ENCODE measurements at regions not wholly inside any gene's neighbourhood (a gene's known extent, or its start where the extent isn't known, plus 50 kb on each side); places are given as distances from the start of the nearest gene placed in this dataset.

GRCh38 chr3:107250221-107250620, 127.0 kb upstream of the CCDC54 start:
- Histone ChIP-seq H3K9me3 (ENCODE audit: control insufficient read depth in 2 of 2, insufficient read depth in 1 of 2, low read length in 1 of 2) (no peaks in the 10 kb centered on the region), H3K36me3 (ENCODE audit: control insufficient read depth in 2 of 2, insufficient read depth in 2 of 2, low read length in 1 of 2) (no peaks in the 10 kb centered on the region), H3K27ac (ENCODE audit: low read depth in 1 of 2, low read length in 1 of 2) (no peak overlapping the region), H3K4me3 (ENCODE audit: low read length in 2 of 2) (no peak overlapping the region), H3K27me3 (ENCODE audit: control insufficient read depth in 2 of 2, insufficient read depth in 1 of 2, low read length in 1 of 2) (no peaks in the 10 kb centered on the region), H3K4me1 (ENCODE audit: control insufficient read depth in 2 of 2, insufficient read depth in 2 of 2, low read length in 2 of 2) (no peaks in the 10 kb centered on the region)
- WGBS, result 97% methylated on average over 4 of the region's 4 CpGs
- no peak for DNase-seq (ENCODE audit: low read depth in 6 of 9, low spot score in 9 of 9)

DNA sequence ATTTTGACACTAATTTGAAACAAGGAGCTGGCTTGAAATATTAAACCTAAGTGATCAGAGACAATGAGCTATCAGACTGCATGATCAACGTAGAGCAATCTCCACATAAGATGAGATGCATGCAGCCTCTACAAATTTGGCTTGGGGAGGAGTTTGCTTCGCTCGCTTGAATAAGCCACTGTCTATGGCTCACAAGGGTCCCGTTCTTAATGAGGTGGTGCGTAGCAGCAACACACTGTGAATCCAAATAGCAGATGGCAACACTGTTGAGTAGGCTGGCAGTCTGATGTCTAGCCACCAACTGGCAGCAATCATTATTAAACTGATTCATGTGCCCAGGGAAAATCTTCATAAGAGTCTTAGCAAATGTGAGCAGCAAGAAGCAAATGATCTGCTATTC, 125.4 kb upstream of the CCDC54 start:
- H3K27me3 ChIP-seq (ENCODE audit: control insufficient read depth in 2 of 2, insufficient read depth in 1 of 2, low read length in 1 of 2), result no peaks in the 10 kb centered on the region
- no peak for DNase-seq (ENCODE audit: low read depth in 6 of 9, low spot score in 9 of 9)
- H3K27ac ChIP-seq (ENCODE audit: low read depth in 1 of 2, low read length in 1 of 2), result no peak overlapping the region
- 95% methylated on average over 5 of the region's 5 CpGs for WGBS
- H3K9me3 ChIP-seq (ENCODE audit: control insufficient read depth in 2 of 2, insufficient read depth in 1 of 2, low read length in 1 of 2), result no peaks in the 10 kb centered on the region
- H3K4me1 ChIP-seq (ENCODE audit: control insufficient read depth in 2 of 2, insufficient read depth in 2 of 2, low read length in 2 of 2), result no peaks in the 10 kb centered on the region
- H3K4me3 ChIP-seq (ENCODE audit: low read length in 2 of 2), result no peak overlapping the region
- H3K36me3 ChIP-seq (ENCODE audit: control insufficient read depth in 2 of 2, insufficient read depth in 2 of 2, low read length in 1 of 2), result no peaks in the 10 kb centered on the region

- 0% methylated on average over 1 of the region's 1 CpG for WGBS
- no peak overlapping the region for H3K4me3 ChIP-seq (ENCODE audit: low read length in 2 of 2)
- H3K36me3 ChIP-seq (ENCODE audit: control insufficient read depth in 2 of 2, insufficient read depth in 2 of 2, low read length in 1 of 2), result no peaks in the 10 kb centered on the region
- no peaks in the 10 kb centered on the region for H3K4me1 ChIP-seq (ENCODE audit: control insufficient read depth in 2 of 2, insufficient read depth in 2 of 2, low read length in 2 of 2)
- H3K27me3 ChIP-seq (ENCODE audit: control insufficient read depth in 2 of 2, insufficient read depth in 1 of 2, low read length in 1 of 2), result no peaks in the 10 kb centered on the region
- no peak for DNase-seq (ENCODE audit: low read depth in 6 of 9, low spot score in 9 of 9)
- no peaks in the 10 kb centered on the region for H3K9me3 ChIP-seq (ENCODE audit: control insufficient read depth in 2 of 2, insufficient read depth in 1 of 2, low read length in 1 of 2)
- no peak overlapping the region for H3K27ac ChIP-seq (ENCODE audit: low read depth in 1 of 2, low read length in 1 of 2)
Measured at GRCh38 chr3:107256963-107257362, 120.3 kb upstream of the CCDC54 start.

GRCh38 chr3:107258300-107258699, 118.9 kb upstream of the CCDC54 start:
- no peaks in the 10 kb centered on the region for H3K36me3 ChIP-seq (ENCODE audit: control insufficient read depth in 2 of 2, insufficient read depth in 2 of 2, low read length in 1 of 2)
- H3K27me3 ChIP-seq (ENCODE audit: control insufficient read depth in 2 of 2, insufficient read depth in 1 of 2, low read length in 1 of 2), result no peaks in the 10 kb centered on the region
- H3K27ac ChIP-seq (ENCODE audit: low read depth in 1 of 2, low read length in 1 of 2), result no peak overlapping the region
- no peak for DNase-seq (ENCODE audit: low read depth in 6 of 9, low spot score in 9 of 9)
- H3K4me1 ChIP-seq (ENCODE audit: control insufficient read depth in 2 of 2, insufficient read depth in 2 of 2, low read length in 2 of 2), result no peaks in the 10 kb centered on the region
- H3K9me3 ChIP-seq (ENCODE audit: control insufficient read depth in 2 of 2, insufficient read depth in 1 of 2, low read length in 1 of 2), result no peaks in the 10 kb centered on the region
- H3K4me3 ChIP-seq (ENCODE audit: low read length in 2 of 2), result no peak overlapping the region
- WGBS, result 97% methylated on average over 1 of the region's 1 CpG

DNA sequence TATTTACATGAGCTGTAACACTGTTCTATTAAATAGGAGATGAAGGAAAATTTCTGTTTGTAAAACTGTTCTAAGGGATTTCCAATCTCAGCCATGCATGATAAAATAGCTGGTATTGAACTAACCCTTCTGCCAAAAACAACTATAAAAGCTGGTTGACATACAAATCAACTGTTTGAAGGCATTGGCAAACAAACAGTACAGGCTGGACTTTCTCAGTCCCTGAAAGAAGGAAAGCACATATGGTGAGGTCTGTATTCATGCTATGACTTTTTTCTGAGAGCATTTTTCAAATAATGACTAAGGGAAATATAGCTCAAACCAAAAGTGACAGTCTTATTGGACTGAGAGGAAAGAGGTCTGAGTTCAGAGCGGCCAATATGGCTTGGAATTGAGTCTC, 117.0 kb upstream of the CCDC54 start:
- Histone ChIP-seq H3K27me3 (ENCODE audit: control insufficient read depth in 2 of 2, insufficient read depth in 1 of 2, low read length in 1 of 2) (no peaks in the 10 kb centered on the region), H3K36me3 (ENCODE audit: control insufficient read depth in 2 of 2, insufficient read depth in 2 of 2, low read length in 1 of 2) (no peaks in the 10 kb centered on the region), H3K9me3 (ENCODE audit: control insufficient read depth in 2 of 2, insufficient read depth in 1 of 2, low read length in 1 of 2) (no peaks in the 10 kb centered on the region), H3K4me1 (ENCODE audit: control insufficient read depth in 2 of 2, insufficient read depth in 2 of 2, low read length in 2 of 2) (no peaks in the 10 kb centered on the region), H3K4me3 (ENCODE audit: low read length in 2 of 2) (no peak overlapping the region), H3K27ac (ENCODE audit: low read depth in 1 of 2, low read length in 1 of 2) (no peak overlapping the region)
- 96% methylated on average over 1 of the region's 1 CpG for WGBS
- no peak for DNase-seq (ENCODE audit: low read depth in 6 of 9, low spot score in 9 of 9)

DNA sequence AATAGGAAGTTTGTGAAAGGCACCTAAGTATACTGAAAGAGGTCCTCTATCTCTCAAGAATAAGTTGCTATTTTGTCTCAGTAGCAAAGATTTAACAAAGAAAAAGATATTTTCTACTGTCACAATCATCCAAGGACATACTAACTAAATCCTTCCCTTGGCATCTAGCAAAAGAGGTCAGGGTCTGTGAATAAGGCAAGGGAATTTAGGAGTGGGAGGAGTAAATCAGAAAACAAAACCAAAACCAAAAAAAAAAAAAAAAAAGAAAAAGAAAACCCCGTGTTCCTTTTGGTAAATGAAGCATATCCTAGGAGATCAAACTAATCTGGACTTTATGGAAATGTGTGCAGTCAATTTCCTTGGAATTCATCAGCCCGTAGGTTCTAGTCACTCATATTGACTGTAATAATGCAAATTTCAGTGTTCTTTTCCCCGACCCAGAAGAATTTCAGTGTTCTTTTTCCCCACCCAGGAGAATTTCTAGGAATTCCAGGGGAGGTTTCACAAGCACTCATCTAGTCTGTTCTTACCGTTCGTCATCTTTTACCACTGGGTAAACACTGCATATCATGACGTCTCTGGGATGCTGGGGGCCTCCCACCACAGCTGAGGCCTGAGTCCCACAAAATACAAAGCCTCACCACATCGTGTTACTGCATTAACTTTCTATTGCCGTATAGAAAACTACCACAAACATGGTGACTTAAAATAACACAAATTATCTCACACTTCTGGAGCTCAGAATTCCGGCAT, 113.8 kb upstream of the CCDC54 start:
- 88% methylated on average over 9 of the region's 9 CpGs for WGBS
- no peak for DNase-seq (ENCODE audit: low read depth in 6 of 9, low spot score in 9 of 9)

DNA sequence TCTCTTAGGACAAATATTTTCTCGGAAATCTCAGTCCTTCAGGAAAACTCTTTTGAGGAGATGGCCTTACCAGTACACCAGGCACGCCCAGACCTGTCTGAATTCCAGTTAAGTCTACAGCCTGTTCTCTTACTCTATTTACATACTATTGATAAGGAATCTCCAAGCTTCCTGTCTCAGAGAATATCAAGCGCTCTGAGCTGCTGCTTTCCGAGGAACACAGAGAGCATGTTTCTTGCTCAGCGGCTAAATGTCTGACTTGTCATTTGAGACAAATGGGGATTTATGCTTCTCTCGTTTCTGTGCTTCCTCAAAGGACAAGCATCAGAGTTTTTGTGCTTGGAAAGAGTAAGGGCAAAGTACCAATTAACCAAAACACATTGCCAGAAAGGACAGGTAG, 112.4 kb upstream of the CCDC54 start:
- 93% methylated on average over 6 of the region's 6 CpGs for WGBS
- Histone ChIP-seq H3K27ac (ENCODE audit: low read depth in 1 of 2, low read length in 1 of 2) (no peak overlapping the region), H3K4me1 (ENCODE audit: control insufficient read depth in 2 of 2, insufficient read depth in 2 of 2, low read length in 2 of 2) (no peaks in the 10 kb centered on the region), H3K27me3 (ENCODE audit: control insufficient read depth in 2 of 2, insufficient read depth in 1 of 2, low read length in 1 of 2) (no peaks in the 10 kb centered on the region), H3K36me3 (ENCODE audit: control insufficient read depth in 2 of 2, insufficient read depth in 2 of 2, low read length in 1 of 2) (no peaks in the 10 kb centered on the region), H3K9me3 (ENCODE audit: control insufficient read depth in 2 of 2, insufficient read depth in 1 of 2, low read length in 1 of 2) (no peaks in the 10 kb centered on the region), H3K4me3 (ENCODE audit: low read length in 2 of 2) (no peak overlapping the region)
- no peak for DNase-seq (ENCODE audit: low read depth in 6 of 9, low spot score in 9 of 9)

More for the DNA sequence above, 113.8 kb upstream of the CCDC54 start:
- H3K27ac ChIP-seq (ENCODE audit: low read depth in 1 of 2, low read length in 1 of 2), result no peak overlapping the region
- H3K9me3 ChIP-seq (ENCODE audit: control insufficient read depth in 2 of 2, insufficient read depth in 1 of 2, low read length in 1 of 2), result no peaks in the 10 kb centered on the region
- H3K4me3 ChIP-seq (ENCODE audit: low read length in 2 of 2), result no peak overlapping the region
- H3K36me3 ChIP-seq (ENCODE audit: control insufficient read depth in 2 of 2, insufficient read depth in 2 of 2, low read length in 1 of 2), result no peaks in the 10 kb centered on the region
- no peaks in the 10 kb centered on the region for H3K4me1 ChIP-seq (ENCODE audit: control insufficient read depth in 2 of 2, insufficient read depth in 2 of 2, low read length in 2 of 2)
- no peaks in the 10 kb centered on the region for H3K27me3 ChIP-seq (ENCODE audit: control insufficient read depth in 2 of 2, insufficient read depth in 1 of 2, low read length in 1 of 2)

DNA sequence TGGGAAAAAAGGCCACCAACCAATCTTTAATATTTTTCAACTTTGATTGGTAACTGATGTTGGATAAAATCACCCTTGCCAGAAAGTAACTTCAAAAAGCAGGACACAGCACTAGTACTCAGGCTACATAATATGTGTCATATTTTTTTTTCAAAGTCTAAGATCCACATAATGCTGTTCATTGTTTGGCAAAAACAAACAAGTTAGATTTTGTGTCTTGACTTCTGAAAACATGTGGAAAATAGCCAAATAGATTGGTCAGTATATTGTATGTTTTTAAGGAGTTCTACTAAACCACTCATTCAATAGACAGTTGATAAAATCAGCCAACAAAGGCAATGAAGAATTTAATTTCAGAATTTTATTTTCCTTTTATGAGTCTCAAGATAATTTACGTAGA, 111.7 kb upstream of the CCDC54 start:
- no peak overlapping the region for H3K27ac ChIP-seq (ENCODE audit: low read depth in 1 of 2, low read length in 1 of 2)
- WGBS, result 98% methylated on average over 1 of the region's 1 CpG
- no peaks in the 10 kb centered on the region for H3K4me1 ChIP-seq (ENCODE audit: control insufficient read depth in 2 of 2, insufficient read depth in 2 of 2, low read length in 2 of 2)
- no peaks in the 10 kb centered on the region for H3K36me3 ChIP-seq (ENCODE audit: control insufficient read depth in 2 of 2, insufficient read depth in 2 of 2, low read length in 1 of 2)
- DNase-seq (ENCODE audit: low read depth in 6 of 9, low spot score in 9 of 9), result no peak
- no peak overlapping the region for H3K4me3 ChIP-seq (ENCODE audit: low read length in 2 of 2)
- no peaks in the 10 kb centered on the region for H3K9me3 ChIP-seq (ENCODE audit: control insufficient read depth in 2 of 2, insufficient read depth in 1 of 2, low read length in 1 of 2)
- no peaks in the 10 kb centered on the region for H3K27me3 ChIP-seq (ENCODE audit: control insufficient read depth in 2 of 2, insufficient read depth in 1 of 2, low read length in 1 of 2)

GRCh38 chr3:107268469-107268868, 108.8 kb upstream of the CCDC54 start:
- no peak overlapping the region for H3K4me3 ChIP-seq (ENCODE audit: low read length in 2 of 2)
- no peaks in the 10 kb centered on the region for H3K9me3 ChIP-seq (ENCODE audit: control insufficient read depth in 2 of 2, insufficient read depth in 1 of 2, low read length in 1 of 2)
- H3K27ac ChIP-seq (ENCODE audit: low read depth in 1 of 2, low read length in 1 of 2), result no peak overlapping the region
- H3K36me3 ChIP-seq (ENCODE audit: control insufficient read depth in 2 of 2, insufficient read depth in 2 of 2, low read length in 1 of 2), result no peaks in the 10 kb centered on the region
- no peaks in the 10 kb centered on the region for H3K27me3 ChIP-seq (ENCODE audit: control insufficient read depth in 2 of 2, insufficient read depth in 1 of 2, low read length in 1 of 2)
- H3K4me1 ChIP-seq (ENCODE audit: control insufficient read depth in 2 of 2, insufficient read depth in 2 of 2, low read length in 2 of 2), result no peaks in the 10 kb centered on the region
- 97% methylated on average over 4 of the region's 4 CpGs for WGBS
- DNase-seq (ENCODE audit: low read depth in 6 of 9, low spot score in 9 of 9), result no peak
